ENCODE measurements at regions not wholly inside any gene's neighbourhood (a gene's known extent, or its start where the extent isn't known, plus 50 kb on each side); places are given as distances from the start of the nearest gene placed in this dataset.
"Not testable (repeated sequence)": the region's sequence is repeated elsewhere in the genome, so short reads cannot be mapped to it uniquely, and the experiment has no call there.

DNA sequence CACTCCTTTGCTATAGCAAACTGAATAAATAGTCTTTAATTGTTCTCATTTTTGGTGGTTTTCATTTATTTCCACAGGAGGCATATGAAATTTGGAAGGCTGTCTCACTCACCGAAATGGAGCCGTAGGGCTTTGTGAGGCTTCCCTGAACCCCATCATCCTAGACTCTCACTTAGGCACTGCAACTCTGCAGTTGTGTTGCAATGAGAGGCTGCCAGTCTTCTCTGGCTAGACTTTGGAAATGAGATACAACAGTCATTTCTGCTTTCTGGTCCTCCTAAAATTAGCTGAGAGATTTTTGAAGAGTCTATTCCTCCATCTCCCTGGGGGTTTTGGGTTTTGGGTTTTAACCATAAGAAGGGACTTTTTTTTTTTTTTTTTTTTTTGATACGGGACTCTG lies 146.5 kb downstream of the SH3BGRL start:
- Mint-ChIP-seq H3K36me3 (peaks cover 5% of the 10 kb centered on the region), H3K4me1 (ENCODE audit: low read depth) (no peaks in the 10 kb centered on the region), H3K27ac (no peak overlapping the region), H3K27me3 (no peaks in the 10 kb centered on the region), H3K9me3 (no peaks in the 10 kb centered on the region), H3K4me3 (no peak overlapping the region)
- intact Hi-C loops (cut with micrococcal nuclease) = no loop called here
- ChIA-PET CTCF (no interaction called here), POLR2A (no interaction called here)
- no peak for DNase-seq

DNA sequence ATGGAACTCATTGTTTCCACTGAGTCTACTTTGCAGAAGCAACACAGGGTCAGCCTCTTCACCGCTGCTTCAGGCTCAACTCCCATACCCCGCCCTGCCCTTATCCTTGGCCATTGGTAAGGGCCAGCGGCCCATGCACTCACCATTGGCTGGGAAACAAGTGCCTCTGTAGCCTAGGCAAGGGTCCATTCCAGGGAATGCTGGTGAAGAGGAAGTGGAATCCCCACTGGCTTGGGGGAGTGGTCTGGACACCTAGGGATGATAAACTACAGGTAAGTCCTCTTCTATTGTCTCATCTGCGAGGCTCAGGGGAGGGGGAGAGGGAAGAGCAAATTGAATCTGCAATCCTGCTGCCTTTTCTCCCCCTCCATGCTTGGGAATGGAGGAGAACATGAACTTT lies 153.1 kb downstream of the SH3BGRL start:
- intact Hi-C loops (cut with micrococcal nuclease) = no loop called here
- no peak for DNase-seq
- ChIA-PET POLR2A (no interaction called here), CTCF (no interaction called here)
- Mint-ChIP-seq H3K4me1 (ENCODE audit: low read depth) (no peaks in the 10 kb centered on the region), H3K9me3 (peaks cover 5% of the 10 kb centered on the region), H3K27me3 (no peaks in the 10 kb centered on the region), H3K4me3 (no peak overlapping the region), H3K36me3 (no peaks in the 10 kb centered on the region), H3K27ac (no peak overlapping the region)

DNA sequence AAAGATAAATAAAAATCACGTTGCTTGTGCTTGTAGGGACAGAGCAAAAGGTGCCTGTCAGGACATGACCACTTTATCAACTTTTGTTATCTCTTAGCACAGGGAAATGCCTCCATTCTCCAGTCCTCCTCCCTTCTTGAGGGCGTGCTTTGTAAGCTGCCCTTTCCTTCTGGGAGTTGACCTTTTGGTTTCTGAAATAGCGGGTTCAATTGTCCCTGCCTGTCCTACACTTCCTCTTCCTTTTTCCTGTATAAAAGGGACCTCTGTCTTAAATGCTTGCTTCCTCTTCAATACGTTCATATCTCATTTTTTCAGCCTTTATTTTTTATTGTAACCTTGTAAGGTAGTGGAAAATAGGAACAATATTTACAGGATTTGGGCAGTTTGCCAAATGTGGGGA lies 153.5 kb downstream of the SH3BGRL start:
- CTCF ChIA-PET = no interaction called here
- Mint-ChIP-seq H3K36me3 (no peaks in the 10 kb centered on the region), H3K4me1 (ENCODE audit: low read depth) (no peaks in the 10 kb centered on the region), H3K9me3 (peaks cover 5% of the 10 kb centered on the region), H3K4me3 (no peak overlapping the region), H3K27ac (no peak overlapping the region), H3K27me3 (no peaks in the 10 kb centered on the region)
- DNase-seq = no peak
- POLR2A ChIA-PET = no interaction called here
- intact Hi-C loops (cut with micrococcal nuclease) = no loop called here

DNA sequence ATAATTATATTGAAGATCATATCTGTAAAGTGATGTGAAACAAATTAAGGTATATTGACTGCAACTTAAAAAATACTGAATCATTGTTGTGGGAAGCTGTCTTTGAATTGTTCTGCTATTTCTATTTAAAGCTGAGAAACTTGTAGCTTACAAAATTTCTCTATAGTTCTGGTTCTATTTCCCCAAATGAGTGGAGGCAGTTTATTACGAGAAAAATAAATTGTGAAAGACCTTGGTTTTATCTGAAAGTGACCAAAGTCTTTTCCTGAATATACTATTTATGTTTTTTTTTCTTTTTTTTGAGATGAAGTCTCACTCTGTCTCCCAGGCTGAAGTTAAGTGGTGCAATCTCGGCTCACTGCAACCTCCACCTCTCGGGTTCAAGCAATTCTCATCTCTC lies 165.4 kb downstream of the SH3BGRL start:
- no peaks in the 10 kb centered on the region for H3K9me3 Mint-ChIP-seq
- no peaks in the 10 kb centered on the region for H3K27me3 Mint-ChIP-seq
- H3K4me3 Mint-ChIP-seq = no peak overlapping the region
- no peak for DNase-seq
- CTCF ChIA-PET = interaction anchor here (0.7 kb wide), 1 partner anchor 13 kb away, joined by 5 read pairs; no protein-coding TSS in a partner anchor
- POLR2A ChIA-PET = no interaction called here
- intact Hi-C loops (cut with micrococcal nuclease) = no loop called here
- no peaks in the 10 kb centered on the region for H3K4me1 Mint-ChIP-seq (ENCODE audit: low read depth)
- no peaks in the 10 kb centered on the region for H3K36me3 Mint-ChIP-seq
- H3K27ac Mint-ChIP-seq = no peak overlapping the region

DNA sequence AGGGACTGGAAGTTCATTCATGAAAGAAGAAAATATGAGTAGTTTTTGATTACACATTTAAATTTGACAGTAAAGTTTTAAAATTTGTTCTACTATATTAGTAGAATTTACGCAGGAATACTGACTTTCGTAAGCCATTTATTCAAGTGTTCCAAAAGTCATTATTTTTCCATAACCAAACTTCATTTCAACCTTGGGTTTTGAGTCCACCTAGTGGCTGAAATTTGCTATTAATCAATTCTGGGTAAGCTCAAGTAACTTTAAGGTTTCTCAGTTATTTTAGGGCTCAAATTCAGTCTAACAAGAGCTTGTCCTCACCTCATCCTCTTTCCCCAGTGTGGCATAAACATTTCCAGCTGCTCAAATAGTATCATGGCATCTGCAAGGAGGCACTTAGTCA lies 175.4 kb downstream of the SH3BGRL start:
- Mint-ChIP-seq H3K27ac (no peak overlapping the region), H3K9me3 (no peaks in the 10 kb centered on the region), H3K27me3 (peaks cover 2% of the 10 kb centered on the region), H3K4me3 (no peak overlapping the region), H3K36me3 (no peaks in the 10 kb centered on the region), H3K4me1 (ENCODE audit: low read depth) (no peaks in the 10 kb centered on the region)
- POLR2A ChIA-PET = no interaction called here
- intact Hi-C loops (cut with micrococcal nuclease) = loop anchor here (1.0 to 10.0 kb wide), 2 partner anchors 203 to 503 kb away; no protein-coding TSS in a partner anchor
- no peak for DNase-seq
- CTCF ChIA-PET = interaction anchor here (0.6 to 1.8 kb wide), 4 partner anchors 175 to 501 kb away, joined by 3 to 13 read pairs (median 4); partner anchors contain the start of genes HMGN5 and SH3BGRL

DNA sequence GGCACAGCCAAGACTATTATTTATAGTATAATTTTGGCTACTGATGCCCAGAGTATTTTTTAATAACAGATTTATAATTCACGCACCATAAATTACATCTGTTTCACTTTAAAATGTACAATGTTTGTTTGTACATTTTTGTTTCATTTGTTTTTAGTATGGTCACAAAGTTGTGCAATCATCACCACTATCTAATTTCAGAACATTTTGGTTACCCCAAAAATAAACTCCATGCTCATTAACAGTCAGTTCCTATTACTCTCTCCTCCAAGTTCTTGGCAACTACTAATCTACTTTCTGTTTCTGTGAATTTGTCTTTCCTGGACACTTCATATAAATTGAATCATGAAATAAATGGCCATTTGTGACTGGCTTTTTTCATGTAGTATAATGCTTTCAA lies 176.7 kb downstream of the SH3BGRL start:
- no peaks in the 10 kb centered on the region for H3K9me3 Mint-ChIP-seq
- H3K36me3 Mint-ChIP-seq = no peaks in the 10 kb centered on the region
- DNase-seq = no peak
- no peak overlapping the region for H3K27ac Mint-ChIP-seq
- intact Hi-C loops (cut with micrococcal nuclease) = loop anchor here (10.0 kb wide), 1 partner anchor 504 kb away; no protein-coding TSS in a partner anchor
- CTCF ChIA-PET = interaction anchor here (0.7 to 1.8 kb wide), 3 partner anchors 8 to 502 kb away, joined by 3 to 13 read pairs (median 4); no protein-coding TSS in a partner anchor
- POLR2A ChIA-PET = no interaction called here
- H3K4me3 Mint-ChIP-seq = no peak overlapping the region
- H3K27me3 Mint-ChIP-seq = peaks cover 2% of the 10 kb centered on the region
- no peaks in the 10 kb centered on the region for H3K4me1 Mint-ChIP-seq (ENCODE audit: low read depth)

DNA sequence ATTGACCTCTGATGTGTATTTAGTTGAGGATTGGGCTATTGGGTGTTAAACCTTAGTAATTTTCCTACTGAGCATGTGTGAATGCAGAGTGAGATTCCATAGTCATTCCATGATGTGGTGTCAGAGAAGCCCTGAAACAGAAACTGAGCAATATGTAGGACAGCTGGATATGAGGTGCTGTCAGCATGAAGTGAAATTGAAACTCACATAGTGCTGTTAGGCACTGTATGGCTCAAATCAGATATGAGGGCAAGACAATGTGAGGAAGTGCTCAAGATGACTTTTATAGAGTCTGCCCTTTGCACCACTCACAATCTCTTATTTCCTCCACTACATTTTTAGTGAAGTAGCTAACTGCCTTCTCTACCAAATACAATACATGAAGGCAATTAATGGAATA lies 188.3 kb downstream of the SH3BGRL start:
- Mint-ChIP-seq H3K27ac (no peak overlapping the region), H3K36me3 (no peaks in the 10 kb centered on the region), H3K4me3 (no peak overlapping the region), H3K9me3 (no peaks in the 10 kb centered on the region), H3K27me3 (no peaks in the 10 kb centered on the region), H3K4me1 (ENCODE audit: low read depth) (no peaks in the 10 kb centered on the region)
- intact Hi-C loops (cut with micrococcal nuclease) = no loop called here
- DNase-seq = no peak
- POLR2A ChIA-PET = no interaction called here
- CTCF ChIA-PET = interaction anchor here (0.6 kb wide), 1 partner anchor 483 kb away, joined by 3 read pairs; no protein-coding TSS in a partner anchor

DNA sequence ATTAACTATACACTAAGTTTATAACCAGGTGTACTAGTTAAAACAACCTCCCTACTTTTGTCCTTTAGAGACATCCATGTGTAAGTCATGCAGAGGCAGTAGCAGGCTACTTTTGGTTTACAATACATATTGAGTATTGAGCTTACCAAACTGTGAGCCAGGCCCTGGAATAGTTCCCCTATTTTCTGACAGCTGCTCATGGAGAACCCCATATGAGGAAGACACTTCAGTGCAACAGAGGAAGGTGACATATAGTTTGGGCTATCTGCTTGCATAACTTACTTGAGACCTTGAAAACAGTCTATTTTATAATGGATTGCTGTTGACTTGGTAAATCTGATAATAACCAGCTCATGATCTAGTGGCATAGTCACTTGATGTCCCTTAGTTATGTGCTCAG lies 190.5 kb downstream of the SH3BGRL start:
- intact Hi-C loops (cut with micrococcal nuclease) = no loop called here
- ChIA-PET POLR2A (no interaction called here), CTCF (no interaction called here)
- Mint-ChIP-seq H3K27ac (no peak overlapping the region), H3K4me3 (no peak overlapping the region), H3K9me3 (no peaks in the 10 kb centered on the region), H3K27me3 (no peaks in the 10 kb centered on the region), H3K4me1 (ENCODE audit: low read depth) (no peaks in the 10 kb centered on the region), H3K36me3 (no peaks in the 10 kb centered on the region)
- no peak for DNase-seq

DNA sequence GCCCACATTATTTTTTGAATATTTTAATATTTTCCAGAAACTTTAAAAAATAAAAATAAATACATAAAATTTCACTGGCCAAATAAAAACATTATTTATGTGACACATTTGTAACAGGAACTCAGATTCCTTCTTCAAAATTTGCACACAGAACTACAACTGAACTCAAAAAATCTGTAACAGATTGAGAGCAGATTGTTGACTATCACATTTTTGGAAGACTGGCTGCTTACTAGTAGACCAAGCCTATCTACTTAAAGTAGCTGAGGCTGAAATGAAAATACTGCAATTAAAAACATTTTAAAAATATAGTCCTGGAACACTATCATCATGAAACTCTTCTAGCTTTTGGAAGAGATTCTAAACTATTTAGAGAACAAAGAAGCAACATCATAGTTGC lies 203.9 kb downstream of the SH3BGRL start:
- intact Hi-C loops (cut with micrococcal nuclease) = no loop called here
- no peak overlapping the region for H3K27ac Mint-ChIP-seq
- no peaks in the 10 kb centered on the region for H3K36me3 Mint-ChIP-seq
- H3K4me3 Mint-ChIP-seq = no peak overlapping the region
- no peaks in the 10 kb centered on the region for H3K4me1 Mint-ChIP-seq (ENCODE audit: low read depth)
- ChIA-PET CTCF (no interaction called here), POLR2A (no interaction called here)
- no peaks in the 10 kb centered on the region for H3K9me3 Mint-ChIP-seq
- no peaks in the 10 kb centered on the region for H3K27me3 Mint-ChIP-seq
- DNase-seq = no peak

DNA sequence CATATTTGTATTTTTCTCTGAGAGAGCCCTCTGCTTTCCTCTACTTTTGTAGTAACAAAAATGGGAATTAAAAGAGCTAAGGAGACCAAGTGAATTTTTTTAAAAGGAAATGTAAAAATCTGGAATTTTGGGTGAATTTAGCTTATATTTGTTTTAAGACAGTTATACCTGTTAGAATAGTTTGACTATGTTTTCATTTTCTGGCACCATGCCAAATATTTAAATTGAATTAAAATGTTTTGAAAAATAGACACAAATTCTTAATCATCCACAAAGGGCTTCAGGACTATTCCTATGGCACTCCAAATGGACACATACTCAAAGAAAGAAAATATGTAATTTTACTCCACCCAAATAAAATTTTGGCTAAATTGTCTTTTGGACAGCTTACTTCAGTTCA lies 209.6 kb downstream of the SH3BGRL start:
- POLR2A ChIA-PET = no interaction called here
- intact Hi-C loops (cut with micrococcal nuclease) = no loop called here
- CTCF ChIA-PET = no interaction called here
- Mint-ChIP-seq H3K27me3 (no peaks in the 10 kb centered on the region), H3K4me1 (ENCODE audit: low read depth) (no peaks in the 10 kb centered on the region), H3K36me3 (no peaks in the 10 kb centered on the region), H3K4me3 (no peak overlapping the region), H3K9me3 (no peaks in the 10 kb centered on the region), H3K27ac (no peak overlapping the region)
- DNase-seq = no peak

DNA sequence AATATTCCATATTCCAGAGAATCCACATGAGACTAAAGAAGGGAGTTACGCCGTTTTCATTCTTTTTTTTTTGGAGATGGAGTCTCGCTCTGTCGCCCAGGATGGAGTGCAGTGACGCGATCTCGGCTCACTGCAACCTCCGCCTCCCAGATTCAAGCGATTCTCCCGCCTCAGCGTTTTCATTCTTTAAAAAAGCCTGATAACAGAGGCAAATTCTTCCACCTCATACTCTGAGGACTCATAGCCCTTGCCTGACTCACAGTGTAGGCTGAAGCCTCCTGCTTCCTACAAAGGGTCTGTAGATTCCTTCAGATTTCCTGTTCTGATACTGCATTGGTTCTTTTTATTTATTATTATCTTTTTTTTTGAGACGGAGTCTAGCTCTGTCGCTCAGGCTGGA lies 210.5 kb downstream of the SH3BGRL start:
- Mint-ChIP-seq H3K27me3 (no peaks in the 10 kb centered on the region), H3K36me3 (no peaks in the 10 kb centered on the region), H3K4me1 (ENCODE audit: low read depth) (no peaks in the 10 kb centered on the region), H3K9me3 (no peaks in the 10 kb centered on the region), H3K27ac (no peak overlapping the region), H3K4me3 (no peak overlapping the region)
- intact Hi-C loops (cut with micrococcal nuclease) = no loop called here
- ChIA-PET CTCF (no interaction called here), POLR2A (no interaction called here)
- DNase-seq = no peak

DNA sequence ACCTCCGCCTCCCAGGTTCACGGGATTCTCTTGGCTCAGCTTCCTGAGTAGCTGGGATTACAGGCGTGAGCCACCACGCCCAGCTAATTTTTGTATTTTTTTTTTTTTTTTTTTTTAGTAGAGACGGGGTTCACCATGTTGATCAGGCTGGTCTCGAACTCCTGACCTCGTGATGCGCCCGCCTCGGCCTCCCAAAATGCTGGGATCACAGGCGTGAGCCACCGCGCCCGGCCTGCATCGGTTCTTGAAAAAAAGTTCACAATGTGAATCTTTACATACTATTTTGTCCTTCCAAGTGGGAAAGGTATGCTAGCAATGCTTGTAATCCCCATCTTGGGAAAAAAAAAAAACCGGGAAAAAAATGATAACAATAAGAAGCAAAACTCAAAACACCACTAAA lies 211.0 kb downstream of the SH3BGRL start:
- not testable (repeated sequence) for DNase-seq

DNA sequence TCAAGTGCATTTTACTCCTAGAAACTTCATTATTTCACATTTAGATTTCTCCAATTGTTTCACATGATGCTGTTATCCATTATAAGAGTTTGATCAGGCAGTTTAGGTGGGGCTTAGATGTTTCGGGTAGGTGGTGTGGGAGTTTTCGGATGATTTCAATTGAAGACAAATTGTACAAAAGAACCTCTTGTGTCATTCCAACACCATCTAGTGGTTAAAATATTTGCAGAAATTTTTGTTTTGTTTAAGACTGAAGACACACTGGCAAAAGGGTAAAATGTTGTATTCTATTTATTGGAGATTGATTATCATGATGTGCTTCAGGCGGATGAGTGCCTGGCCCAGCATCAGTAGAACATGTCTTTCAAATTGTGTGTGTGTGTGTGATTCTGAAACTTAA lies 212.7 kb downstream of the SH3BGRL start:
- intact Hi-C loops (cut with micrococcal nuclease) = no loop called here
- no peak for DNase-seq
- no peaks in the 10 kb centered on the region for H3K4me1 Mint-ChIP-seq (ENCODE audit: low read depth)
- ChIA-PET CTCF (no interaction called here), POLR2A (no interaction called here)
- peaks cover 4% of the 10 kb centered on the region for H3K27me3 Mint-ChIP-seq
- no peak overlapping the region for H3K27ac Mint-ChIP-seq
- H3K4me3 Mint-ChIP-seq = no peak overlapping the region
- H3K36me3 Mint-ChIP-seq = no peaks in the 10 kb centered on the region
- no peaks in the 10 kb centered on the region for H3K9me3 Mint-ChIP-seq

More for the DNA sequence above, 211.0 kb downstream of the SH3BGRL start:
- POLR2A ChIA-PET = interaction anchor here (0.6 kb wide), 1 partner anchor 78 kb away, joined by 3 read pairs; no protein-coding TSS in a partner anchor
- H3K36me3 Mint-ChIP-seq; H3K4me3 Mint-ChIP-seq; H3K27ac Mint-ChIP-seq; H3K9me3 Mint-ChIP-seq; CTCF ChIA-PET; intact Hi-C loops (cut with micrococcal nuclease); H3K4me1 Mint-ChIP-seq (ENCODE audit: low read depth); H3K27me3 Mint-ChIP-seq: not testable (repeated sequence)

All from activated CD4-positive, alpha-beta memory T cell treated with anti-CD3 and anti-CD28 coated beads for 36 hours (primary cell).